ENCODE measurements at regions not wholly inside any gene's neighbourhood (a gene's known extent, or its start where the extent isn't known, plus 50 kb on each side); places are given as distances from the start of the nearest gene placed in this dataset.

DNA sequence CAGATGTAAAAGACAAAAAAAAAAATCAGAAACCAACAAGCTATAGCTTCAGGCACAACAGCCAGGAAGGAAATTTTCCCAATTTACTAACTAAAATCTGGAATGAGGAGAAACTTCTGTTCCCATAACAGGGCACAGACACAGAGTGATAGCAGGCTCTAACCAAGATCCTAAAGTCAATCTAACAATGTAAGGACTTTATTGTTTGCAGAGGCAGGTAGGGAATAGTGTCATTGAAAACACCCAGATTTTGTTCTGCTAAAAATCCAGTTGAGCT, 166.6 kb upstream of the ATP1B1 start:
- no peak for DNase-seq (ENCODE audit: low read depth, low spot score)
- H3K4me3 ChIP-seq (ENCODE audit: low read depth, low read length): no peak overlapping the region
- TF ChIP-seq, protein P1, sequence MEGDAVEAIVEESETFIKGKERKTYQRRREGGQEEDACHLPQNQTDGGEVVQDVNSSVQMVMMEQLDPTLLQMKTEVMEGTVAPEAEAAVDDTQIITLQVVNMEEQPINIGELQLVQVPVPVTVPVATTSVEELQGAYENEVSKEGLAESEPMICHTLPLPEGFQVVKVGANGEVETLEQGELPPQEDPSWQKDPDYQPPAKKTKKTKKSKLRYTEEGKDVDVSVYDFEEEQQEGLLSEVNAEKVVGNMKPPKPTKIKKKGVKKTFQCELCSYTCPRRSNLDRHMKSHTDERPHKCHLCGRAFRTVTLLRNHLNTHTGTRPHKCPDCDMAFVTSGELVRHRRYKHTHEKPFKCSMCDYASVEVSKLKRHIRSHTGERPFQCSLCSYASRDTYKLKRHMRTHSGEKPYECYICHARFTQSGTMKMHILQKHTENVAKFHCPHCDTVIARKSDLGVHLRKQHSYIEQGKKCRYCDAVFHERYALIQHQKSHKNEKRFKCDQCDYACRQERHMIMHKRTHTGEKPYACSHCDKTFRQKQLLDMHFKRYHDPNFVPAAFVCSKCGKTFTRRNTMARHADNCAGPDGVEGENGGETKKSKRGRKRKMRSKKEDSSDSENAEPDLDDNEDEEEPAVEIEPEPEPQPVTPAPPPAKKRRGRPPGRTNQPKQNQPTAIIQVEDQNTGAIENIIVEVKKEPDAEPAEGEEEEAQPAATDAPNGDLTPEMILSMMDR (IDR thresholded peaks at IDR 0.05; ENCODE audit: low read depth, low read length): no peak
- in situ Hi-C loops (cut with HindIII; ENCODE audit: low sequenced_read_pairs): no loop called here

DNA sequence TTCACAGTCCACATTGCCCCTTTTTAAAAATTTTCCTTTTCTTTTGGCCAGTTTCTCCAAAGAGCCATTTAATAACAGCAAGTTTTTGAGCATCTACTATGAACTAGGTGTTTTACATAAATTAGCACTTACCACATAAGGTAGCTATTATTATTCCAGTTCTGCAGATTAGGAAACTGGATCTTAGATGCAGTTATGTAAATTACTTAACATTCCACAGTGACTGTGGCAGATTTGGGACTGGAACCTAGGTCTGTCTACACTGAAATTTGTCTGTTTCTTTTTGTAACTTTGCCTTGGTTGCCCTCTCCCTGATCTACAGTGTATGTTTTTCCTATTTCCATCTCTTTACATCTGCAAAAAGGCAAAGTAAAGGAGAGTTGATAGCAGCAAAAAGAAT, 164.8 kb upstream of the ATP1B1 start:
- DNase-seq (ENCODE audit: low read depth, low spot score): no peak
- TF ChIP-seq, protein P1 (IDR thresholded peaks at IDR 0.05; ENCODE audit: low read depth, low read length): no peak
- in situ Hi-C loops (cut with HindIII; ENCODE audit: low sequenced_read_pairs): no loop called here
- H3K4me3 ChIP-seq (ENCODE audit: low read depth, low read length): no peak overlapping the region

DNA sequence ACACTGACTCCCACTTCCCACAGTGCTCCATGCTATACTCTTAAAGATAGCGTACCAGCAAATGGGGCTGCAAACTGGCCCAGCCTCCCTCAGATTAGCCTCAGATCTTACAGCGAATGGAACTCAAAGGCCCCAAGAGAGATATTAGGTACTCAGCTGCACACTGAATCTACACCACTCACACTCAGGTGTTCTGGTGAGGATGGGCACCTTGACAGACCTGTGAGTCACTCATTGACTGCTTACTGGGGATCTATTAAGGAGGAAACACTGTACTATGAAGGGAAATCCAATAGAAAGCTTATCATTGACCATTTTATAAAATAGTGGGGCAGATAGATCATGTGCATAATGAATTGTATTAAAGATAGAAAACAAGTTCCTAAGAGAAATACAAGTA, 164.3 kb upstream of the ATP1B1 start:
- no peak for DNase-seq (ENCODE audit: low read depth, low spot score)
- TF ChIP-seq, protein P1 (IDR thresholded peaks at IDR 0.05; ENCODE audit: low read depth, low read length): no peak
- H3K4me3 ChIP-seq (ENCODE audit: low read depth, low read length): no peak overlapping the region
- in situ Hi-C loops (cut with HindIII; ENCODE audit: low sequenced_read_pairs): no loop called here

DNA sequence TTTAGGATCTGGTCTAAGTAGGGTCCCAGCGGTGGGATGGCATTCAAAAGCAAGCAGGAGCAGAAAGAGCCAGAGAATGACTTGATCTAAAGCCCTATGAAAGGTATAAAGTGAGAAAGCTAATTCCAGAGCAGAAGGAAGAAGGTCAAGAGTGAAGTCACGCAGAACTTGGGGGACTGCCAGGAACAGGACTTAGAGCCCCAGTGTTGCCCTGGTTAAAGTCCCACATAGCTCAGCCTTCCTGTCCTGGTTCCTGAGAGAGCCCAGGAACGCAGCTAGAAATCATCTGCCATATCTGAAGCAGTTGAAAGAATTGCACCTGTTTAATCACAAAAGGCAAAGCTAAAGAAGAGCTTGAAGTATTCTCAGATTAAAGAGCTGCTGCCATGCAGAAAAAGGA, 160.6 kb upstream of the ATP1B1 start:
- in situ Hi-C loops (cut with HindIII; ENCODE audit: low sequenced_read_pairs): no loop called here

DNA sequence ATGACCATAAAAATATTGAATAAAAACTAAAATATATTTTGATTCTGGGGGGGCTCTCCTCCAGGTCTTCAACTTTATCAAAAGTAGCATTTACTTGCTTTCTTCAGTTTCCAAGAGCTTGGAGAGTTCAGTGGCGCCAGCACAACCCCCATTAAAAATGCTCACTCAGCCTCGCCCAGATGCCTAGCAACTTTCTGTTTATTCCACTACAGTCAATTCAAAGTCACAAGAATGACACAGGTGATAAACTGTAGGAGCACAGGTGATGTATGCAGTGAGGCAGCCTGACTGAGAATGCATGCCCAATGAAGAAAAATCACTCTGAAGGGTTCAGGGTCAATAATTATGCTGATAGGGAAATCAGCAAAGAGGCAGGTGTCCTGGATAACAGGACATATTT, 159.4 kb upstream of the ATP1B1 start:
- TF ChIP-seq, protein P1 (IDR thresholded peaks at IDR 0.05; ENCODE audit: low read depth, low read length): no peak
- no peak overlapping the region for H3K4me3 ChIP-seq (ENCODE audit: low read depth, low read length)
- in situ Hi-C loops (cut with HindIII; ENCODE audit: low sequenced_read_pairs): no loop called here
- no peak for DNase-seq (ENCODE audit: low read depth, low spot score)

More for the DNA sequence above, 160.6 kb upstream of the ATP1B1 start:
- TF ChIP-seq, protein P1 (IDR thresholded peaks at IDR 0.05; ENCODE audit: low read depth, low read length): no peak
- H3K4me3 ChIP-seq (ENCODE audit: low read depth, low read length): no peak overlapping the region
- DNase-seq (ENCODE audit: low read depth, low spot score): no peak

DNA sequence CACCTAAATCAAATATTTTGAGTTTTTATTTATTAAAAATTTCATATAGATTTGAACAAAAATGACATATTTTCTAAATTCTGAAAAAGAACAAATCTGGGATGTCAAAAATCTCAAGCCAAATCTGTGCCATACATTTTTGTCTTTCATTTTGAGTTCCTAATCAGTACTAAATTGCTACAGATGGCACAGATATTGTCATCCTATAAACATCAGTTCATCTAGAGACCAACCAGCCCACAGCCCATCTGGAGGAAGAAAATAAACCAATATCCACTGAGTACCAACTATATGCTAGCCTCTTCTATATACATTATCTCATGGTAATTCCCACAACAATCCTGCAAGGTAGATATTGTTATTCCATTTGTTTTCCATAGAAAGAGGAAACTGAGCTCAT, 156.8 kb upstream of the ATP1B1 start:
- no peak overlapping the region for H3K4me3 ChIP-seq (ENCODE audit: low read depth, low read length)
- in situ Hi-C loops (cut with HindIII; ENCODE audit: low sequenced_read_pairs): no loop called here
- TF ChIP-seq, protein P1 (IDR thresholded peaks at IDR 0.05; ENCODE audit: low read depth, low read length): no peak
- DNase-seq (ENCODE audit: low read depth, low spot score): no peak

DNA sequence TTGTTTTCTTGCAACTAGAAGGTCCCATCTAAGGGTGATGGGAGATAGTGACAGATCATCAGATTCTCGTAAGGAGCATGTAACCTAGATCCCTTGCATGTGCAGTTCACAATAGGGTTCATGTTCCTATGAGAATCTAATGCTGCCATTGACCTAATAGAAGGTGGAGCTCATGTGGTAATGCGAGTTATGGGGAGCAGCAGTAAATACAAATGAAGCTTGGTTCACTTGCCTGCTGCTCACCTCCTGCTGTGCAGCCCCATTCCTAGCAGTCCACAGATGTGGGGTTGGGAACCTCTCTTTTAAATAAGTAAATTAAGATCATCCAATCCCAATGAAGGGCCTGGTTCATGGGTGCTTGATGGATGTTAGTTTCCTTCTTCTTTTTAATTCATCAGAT, 148.7 kb upstream of the ATP1B1 start:
- DNase-seq (ENCODE audit: low read depth, low spot score): no peak
- TF ChIP-seq, protein P1 (IDR thresholded peaks at IDR 0.05; ENCODE audit: low read depth, low read length): no peak
- in situ Hi-C loops (cut with HindIII; ENCODE audit: low sequenced_read_pairs): no loop called here
- no peak overlapping the region for H3K4me3 ChIP-seq (ENCODE audit: low read depth, low read length)
